ENCODE measurements at regions not wholly inside any gene's neighbourhood (a gene's known extent, or its start where the extent isn't known, plus 50 kb on each side); places are given as distances from the start of the nearest gene placed in this dataset.

DNA sequence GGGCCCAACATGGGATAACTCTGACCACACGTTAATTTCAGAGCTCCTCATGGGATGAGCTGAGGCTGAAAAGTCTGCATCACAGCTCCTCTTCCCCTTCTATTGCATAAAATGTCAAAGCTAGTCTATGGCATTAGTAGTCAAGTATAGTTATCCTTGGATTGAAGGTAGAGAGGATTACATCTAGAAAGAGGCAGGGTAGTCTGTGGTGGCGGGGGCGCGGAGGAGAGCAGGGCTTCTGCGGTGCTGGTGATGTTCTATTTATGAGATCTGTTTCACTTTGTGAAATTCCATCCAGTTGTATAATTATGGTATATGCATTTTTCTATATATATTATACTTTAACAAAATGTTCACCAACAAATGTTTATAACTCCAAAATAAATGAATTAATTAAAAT, 329.5 kb upstream of the GRAMD2B start:
- no peak for DNase-seq (ENCODE audit: low read depth in 3 of 3)

DNA sequence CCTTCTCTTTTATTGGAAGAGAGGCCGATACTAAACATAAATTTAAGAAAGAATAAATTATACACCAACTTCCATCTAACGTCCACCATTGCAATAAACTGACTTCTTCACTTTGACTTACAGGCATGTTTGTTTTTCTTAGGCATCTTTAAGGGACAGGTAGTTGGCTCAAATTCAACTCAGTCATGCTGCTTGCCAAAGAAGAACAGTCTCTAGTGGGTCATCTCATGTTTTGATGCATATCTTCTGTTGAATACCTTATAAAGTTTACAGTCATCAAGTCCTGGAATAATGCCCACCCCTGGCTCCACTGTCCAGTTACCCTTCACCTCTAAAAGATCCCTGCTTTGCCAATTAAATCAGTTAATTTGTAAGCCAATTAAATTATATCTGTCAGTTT, 328.2 kb upstream of the GRAMD2B start:
- DNase-seq (ENCODE audit: low read depth in 3 of 3): no peak

DNA sequence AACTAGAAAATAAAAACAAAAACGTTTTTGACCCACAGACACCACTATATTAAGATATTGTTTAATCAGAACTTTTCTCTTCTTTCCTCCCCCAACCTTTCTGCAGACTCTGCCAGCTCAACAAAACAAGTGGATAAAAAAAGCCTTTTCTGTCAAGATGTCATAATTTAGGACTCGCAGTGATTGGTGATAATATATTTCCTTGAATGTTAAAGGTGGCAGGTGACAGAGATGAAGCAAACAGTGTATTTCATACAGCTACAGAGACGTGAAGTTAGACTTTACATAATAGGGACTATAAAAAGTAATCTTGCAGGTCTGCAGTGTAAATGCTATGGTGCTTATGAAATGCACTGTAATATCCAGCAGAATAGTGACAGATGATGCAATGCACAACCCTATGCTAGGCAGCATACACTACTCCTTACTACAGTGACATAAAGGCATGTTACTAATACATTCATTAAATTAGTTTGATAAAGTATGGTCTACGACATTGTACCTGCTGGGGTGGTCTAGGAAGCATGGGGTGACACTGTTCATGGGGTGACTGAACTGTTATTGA, 326.7 kb upstream of the GRAMD2B start:
- DNase-seq (ENCODE audit: low read depth in 3 of 3): no peak

DNA sequence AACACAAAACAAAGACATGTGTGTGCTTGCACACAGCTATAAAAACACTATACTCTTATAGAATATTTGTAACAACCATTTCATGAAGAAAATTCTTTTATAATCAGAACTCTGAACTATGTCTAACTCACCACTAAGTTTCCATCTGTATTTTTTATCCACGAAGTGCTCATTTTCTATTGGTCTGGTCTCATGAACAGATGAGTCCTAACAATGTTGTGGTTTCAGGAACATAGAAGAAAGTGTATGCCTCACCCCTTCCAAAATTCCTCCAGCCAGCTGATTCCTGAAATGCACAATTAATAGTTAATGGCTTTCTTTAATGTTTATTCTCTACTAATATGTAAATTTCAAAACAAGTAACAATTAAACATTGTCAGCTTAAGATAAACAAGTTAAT, 325.3 kb upstream of the GRAMD2B start:
- no peak for DNase-seq (ENCODE audit: low read depth in 3 of 3)

DNA sequence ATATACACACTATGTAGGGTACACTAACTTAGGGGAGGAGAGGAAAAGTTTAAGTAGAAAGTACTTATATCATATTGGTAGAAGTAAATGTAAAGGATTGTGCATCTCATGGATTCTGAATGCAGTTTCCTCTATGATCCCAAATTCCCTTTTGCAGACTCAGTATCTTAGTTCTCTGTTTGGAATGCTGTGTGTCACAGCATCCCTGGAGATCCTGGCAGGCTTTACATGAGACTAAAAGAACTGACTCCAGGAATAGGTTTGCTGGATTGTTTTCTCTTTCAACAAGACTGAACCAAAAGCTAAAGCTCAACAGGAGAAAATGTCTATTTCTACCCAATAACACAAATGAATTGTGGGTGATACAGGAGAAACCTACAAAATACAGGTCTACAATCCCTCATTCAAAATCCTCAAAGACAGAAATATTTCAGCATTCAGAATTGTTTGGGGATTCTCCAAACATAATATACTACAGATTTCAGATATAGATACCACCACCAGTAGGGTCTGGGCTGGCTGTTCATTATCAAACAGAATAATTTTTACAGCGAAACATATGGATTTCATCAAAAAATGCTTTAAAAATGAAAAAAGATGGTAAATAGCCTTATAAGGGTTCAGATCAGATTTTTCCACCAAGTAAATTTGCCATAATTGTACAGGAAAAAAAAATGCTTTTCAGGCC, 324.7 kb upstream of the GRAMD2B start:
- DNase-seq (ENCODE audit: low read depth in 3 of 3): no peak

DNA sequence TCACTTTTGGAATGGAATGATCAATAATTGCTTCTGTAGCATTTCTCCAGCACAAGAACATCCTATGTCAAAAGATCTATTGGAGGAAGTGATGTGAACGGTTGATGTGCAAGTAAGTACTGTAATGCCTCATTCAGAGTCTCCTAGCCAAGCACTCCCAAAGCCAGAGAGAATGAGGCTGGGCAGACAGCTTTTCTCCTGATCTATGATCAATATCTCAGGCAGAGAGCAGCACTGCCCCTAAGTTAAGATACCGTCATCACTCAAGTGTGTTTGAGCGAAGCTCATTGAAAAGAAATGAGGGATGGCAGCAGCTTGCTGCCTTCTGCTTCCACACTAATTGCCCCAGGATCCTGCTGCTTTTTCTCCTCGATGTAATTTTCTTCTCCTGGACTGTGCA, 324.1 kb upstream of the GRAMD2B start:
- no peak for DNase-seq (ENCODE audit: low read depth in 3 of 3)

DNA sequence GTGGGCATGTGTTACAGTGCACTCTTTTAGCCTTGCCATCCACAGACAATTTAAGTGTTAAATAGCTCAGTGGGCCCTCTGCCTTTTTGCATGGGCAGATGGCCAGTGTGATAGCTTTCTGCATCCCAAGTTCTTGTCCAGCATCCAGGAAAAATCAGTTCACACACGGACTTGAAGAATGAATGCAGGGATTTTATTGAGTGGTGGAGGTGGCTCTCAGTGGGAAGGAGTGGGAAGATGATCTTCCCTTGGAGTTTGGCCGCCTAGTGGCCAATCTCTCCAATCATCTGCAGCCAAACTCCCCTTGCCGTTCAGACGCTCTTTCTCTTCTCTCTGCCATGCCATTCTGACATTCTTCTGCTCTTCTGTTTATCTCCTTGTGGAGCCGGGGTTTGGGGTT, 322.4 kb upstream of the GRAMD2B start:
- DNase-seq (ENCODE audit: low read depth in 3 of 3): no peak

DNA sequence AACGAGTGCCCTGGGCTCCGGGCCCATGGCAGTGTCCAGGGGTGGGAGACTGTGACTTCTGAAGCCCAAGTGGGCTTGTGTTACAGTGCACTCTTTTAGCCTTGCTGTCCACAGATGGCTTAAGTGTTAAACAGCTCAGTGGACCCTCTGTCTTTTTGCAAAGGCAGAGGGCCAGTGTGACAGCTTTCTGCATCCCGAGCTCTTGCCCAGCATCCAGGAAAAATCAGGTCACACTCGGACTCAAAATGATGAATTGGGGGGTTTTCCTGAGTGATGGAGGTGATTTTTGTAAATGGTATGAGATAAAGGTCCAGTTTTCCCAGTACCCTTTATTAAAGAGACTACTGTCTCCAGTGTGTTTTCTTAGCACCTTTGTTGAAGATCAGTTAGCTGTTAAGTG, 321.3 kb upstream of the GRAMD2B start:
- DNase-seq (ENCODE audit: low read depth in 3 of 3): no peak

DNA sequence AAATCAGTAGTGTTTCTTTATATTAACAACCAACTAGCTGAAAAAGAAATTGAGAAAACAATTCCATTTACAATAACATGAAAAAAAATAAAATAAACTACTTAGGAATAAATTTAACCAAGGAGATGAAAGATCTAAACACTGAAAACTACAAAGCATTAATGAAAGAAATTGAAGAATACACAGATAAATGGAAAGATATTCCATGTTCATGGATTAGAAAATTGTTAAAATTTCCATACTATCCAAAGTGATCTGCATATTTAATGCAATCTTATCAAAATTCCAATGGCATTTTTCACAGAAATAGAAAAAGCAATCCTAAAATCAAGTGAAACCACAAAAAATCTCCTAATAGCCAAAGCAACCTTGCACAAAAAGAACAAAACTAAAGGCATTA, 320.2 kb upstream of the GRAMD2B start:
- no peak for DNase-seq (ENCODE audit: low read depth in 3 of 3)

DNA sequence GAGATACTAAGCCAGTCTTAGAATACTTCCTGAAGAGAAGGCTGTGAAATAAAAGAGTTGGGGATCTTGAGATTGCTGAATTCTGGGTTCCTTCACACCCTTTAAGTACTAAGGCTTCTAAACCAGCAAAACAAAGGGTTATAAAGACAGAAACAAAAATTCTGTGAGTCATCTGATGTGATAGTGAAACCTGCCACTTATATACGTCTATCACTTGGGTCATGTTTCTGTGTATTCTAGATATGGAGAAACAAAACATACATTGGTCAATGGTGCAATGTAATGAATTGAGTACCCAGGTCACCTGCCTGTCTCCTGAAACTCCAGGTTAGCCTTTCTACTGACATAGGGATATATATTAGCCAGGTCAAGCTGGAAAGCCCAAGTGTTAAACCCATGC, 319.3 kb upstream of the GRAMD2B start:
- no peak for DNase-seq (ENCODE audit: low read depth in 3 of 3)

DNA sequence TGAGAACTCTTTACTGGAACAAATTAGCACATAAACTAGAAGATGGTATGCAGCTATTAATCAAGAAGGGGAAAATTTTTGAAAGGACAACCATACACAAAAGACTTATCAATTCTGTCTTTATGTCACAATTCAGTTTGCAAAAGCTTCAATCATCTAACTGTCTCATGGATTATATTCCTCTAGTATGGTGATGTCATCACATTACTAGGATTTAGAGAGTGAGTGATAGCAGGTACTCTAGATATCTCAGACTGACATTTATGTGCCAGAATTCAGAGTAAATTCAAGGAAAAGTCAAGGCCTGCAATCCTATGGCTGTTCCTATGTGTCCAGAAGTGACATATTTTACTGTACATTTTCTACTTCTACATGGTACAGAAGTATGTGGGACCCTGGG, 318.9 kb upstream of the GRAMD2B start:
- DNase-seq (ENCODE audit: low read depth in 3 of 3): no peak

DNA sequence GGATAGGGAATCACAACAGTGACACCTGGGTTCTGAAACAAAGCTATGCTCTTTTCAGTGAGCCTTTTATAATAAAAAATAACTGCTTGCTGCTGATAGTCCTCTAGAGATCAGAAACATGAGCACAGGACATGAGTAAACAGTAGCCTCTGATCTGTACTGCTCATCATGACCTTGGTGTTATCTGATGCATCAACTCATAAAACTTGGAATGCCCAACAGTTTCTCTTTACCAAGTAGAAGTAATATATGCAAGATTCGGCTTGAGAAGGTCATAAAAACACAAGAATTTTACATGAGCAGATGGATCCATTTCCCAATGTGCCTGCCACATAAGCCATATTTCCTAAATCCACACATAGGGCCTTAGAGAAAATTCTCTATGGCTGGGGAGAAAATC, 318.3 kb upstream of the GRAMD2B start:
- no peak for DNase-seq (ENCODE audit: low read depth in 3 of 3)

DNA sequence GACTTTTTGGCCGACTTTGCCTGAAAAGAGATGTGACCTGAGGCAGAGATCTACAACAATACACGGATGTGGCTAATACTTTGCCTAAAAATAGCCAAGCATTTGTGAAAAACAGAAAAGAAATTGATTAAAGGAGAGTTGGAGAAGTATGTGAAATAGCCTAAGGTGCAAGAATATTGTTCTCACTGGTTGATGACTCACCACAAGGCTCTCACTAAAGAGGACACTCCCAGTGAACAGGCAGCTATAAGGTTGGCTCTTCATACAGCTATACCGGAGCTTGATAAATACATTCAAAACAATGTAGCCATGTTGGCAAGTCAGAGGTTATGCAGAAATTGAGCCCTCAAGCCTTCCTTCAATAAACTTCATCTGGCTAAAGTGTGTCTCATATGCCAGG, 317.2 kb upstream of the GRAMD2B start:
- no peak for DNase-seq (ENCODE audit: low read depth in 3 of 3)

DNA sequence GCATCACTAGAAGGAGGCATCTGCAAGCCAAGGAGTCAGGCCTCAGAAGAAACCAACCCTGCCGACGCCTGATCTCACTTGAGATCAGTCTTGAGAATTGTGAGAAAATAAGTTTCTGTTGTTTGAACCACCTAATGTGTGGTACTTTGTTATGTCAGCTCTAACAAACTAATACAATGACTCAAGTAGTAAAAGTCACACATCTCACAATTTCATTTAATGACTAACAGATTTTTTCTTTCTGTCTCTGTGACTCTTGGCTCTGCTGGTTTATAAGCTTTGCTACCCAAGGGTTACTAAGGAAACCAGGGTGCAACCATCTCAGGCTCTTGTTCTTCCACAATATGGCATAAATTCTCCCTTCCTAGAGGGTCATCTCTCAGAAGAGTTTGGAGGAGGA, 315.8 kb upstream of the GRAMD2B start:
- no peak for DNase-seq (ENCODE audit: low read depth in 3 of 3)

DNA sequence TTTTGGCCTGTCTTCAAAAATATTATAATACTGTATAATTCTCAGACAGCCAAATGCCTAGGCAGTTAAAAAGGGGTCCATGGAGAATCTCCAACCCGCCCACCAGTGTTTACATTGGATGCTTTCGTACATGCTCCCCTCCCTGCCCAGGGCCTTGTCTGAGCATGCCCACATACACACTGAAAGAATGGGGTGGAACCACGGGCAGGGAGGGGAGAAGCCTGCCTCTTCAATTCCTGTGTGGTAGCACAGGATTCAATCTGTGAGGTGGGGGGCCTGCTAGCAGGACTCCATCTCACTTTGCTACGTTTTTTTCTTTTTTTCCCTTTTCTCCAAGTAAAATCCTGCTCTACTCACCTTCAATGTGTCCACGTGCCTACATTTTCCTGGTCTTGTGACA, 314.7 kb upstream of the GRAMD2B start:
- no peak for DNase-seq (ENCODE audit: low read depth in 3 of 3)

DNA sequence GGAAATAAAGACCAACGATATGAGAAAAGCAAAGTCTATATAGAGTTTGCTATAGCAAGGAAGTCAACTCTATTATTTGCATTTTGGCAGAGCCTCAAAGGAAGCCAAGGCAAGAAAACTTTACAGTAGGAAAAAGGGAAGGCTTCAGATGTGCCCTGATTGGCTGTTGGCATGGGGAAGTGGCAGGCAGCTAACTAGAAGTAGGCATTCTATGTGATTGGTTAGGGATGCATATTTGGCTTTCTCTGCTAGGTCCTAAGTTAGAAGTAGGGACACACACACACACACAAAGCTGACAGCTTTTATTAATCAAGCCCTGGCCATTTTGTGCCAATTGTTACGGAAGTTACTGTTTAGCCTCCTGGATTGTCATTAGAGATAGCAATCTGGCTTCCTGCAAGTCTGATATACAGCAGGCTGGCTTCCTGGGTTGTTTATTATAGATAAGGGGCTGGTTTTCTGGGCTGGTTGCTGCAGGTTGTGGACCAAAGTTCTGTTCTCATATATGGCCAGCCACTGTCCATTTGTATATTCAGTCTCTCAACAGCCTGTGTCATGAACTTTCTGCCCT, 308.1 kb upstream of the GRAMD2B start:
- no peak for DNase-seq (ENCODE audit: low read depth in 3 of 3)

DNA sequence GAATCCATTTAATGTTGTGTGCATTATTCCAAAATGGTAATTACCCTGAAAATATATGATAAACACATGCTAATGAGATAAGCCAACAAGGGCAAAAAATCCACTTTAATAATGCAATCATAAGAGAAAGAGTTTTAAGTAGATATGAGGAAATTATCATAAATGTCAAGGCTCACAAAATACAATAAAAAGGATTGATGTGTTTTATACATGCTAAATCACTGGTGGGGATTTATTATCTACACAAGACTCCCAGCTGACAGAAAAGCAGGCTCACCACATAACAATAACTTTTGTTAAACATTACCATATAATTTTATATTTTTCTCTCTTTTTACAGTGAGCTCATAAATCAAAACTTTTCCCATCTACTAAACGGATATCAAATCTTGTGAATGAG, 306.2 kb upstream of the GRAMD2B start:
- no peak for DNase-seq (ENCODE audit: low read depth in 3 of 3)

DNA sequence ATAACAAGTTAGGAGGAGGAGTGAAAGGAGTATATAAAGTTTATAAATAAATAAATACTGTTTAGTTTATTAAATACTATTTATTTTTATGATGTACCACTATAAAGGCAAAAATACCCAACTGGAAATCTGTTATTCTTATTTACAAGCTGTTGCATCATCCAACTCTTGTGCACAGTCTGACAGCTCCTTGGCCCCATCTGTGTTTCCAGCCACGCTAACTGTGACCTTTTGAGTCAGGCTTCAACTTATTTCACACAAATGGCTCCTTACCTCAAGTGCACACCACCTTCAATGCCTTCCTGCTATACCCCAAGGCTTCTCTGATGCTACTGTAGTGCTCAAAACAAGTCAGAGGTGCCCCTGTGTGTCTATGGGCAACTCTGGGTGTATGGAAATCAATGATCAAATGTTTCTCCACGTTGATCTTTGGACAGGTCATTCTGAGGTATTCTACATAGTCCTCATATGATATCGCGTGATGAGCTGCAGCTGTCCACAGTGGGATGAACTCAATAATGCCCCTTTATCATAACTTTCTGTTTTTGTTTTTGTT, 303.2 kb upstream of the GRAMD2B start:
- no peak for DNase-seq (ENCODE audit: low read depth in 3 of 3)

DNA sequence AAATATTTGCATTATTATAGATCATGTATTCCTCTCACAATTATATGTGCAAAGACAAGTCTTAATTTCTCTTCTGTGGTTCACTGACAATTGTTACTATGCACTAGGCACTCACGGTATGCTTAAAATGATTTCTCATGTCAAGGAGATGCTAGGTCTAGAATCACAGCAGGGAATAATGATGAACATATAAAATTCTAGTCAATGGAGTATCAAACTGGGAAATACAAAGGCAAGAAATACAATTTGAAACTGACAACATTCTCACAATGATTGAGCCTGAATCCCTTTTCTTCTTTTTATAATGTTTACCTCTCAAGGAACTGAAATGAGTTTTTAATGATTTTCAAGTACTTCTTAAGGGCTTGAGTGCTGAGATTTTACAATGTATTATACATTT, 302.3 kb upstream of the GRAMD2B start:
- no peak for DNase-seq (ENCODE audit: low read depth in 3 of 3)

DNA sequence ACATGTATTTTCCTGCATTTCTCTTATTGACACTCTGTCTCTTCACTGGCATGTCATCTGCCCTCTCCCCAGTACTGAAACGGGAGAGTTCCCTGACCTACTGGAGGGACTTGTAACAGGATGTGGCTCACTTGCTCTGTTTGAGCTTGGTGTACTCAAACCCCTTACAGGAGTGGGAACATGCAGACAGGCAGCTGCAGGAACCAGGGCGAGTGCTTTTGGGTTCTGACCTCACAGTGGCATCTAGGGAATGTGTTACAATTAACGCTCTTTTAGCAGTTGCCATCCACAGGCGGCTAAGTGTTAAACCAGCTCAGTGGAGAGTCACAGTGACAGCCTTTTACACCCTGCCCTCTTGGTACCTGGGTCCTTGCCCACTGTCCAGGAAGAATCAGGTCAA, 300.3 kb upstream of the GRAMD2B start:
- no peak for DNase-seq (ENCODE audit: low read depth in 3 of 3)

DNA sequence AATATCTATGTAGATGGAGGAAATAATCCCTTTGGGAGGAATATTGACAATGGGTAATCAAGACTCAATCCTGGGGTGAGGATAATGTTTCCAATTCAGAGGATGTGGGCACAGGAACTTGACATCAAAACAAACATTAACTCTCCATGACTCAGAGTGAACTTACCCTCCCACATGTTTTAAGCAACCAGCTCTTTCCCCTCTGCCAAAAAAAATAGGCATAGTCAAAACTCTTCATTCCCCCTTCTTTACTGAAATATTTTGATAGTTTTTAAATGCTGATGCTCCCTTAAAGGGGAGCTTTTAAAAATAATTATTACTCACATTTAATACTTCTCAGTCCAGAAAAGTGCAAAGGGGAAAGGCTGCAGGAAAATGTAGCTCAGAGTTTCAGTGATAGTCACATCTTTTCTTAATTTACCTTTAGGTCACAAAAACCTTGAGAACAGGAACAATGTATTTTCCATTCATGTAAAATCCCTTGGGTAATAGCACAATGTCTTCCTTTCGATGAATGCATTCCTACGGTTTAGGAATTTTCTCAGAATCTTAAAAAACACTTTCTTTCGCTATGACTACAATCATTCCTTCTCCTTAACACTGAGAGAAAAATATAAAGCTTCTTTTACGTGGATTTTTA, 298.4 kb upstream of the GRAMD2B start:
- DNase-seq (ENCODE audit: low read depth in 3 of 3): no peak

DNA sequence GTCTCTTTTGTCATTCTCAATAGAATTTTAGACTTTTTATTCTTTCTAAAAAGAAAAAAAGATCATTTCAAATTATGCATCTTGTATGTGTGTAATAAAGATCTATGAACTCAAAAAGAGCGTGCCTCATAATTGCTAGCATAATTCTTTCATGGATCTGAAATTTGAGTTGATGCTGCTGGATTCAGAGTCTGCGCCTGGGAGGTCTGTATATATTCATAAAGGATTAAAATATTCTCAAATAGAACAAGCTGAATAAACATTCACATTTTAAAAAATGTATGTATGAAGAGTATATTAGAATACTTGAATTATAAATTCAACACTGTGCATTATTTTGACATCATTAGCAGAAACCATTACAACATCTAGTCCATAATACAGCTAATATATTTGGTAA, 297.8 kb upstream of the GRAMD2B start:
- DNase-seq (ENCODE audit: low read depth in 3 of 3): no peak

DNA sequence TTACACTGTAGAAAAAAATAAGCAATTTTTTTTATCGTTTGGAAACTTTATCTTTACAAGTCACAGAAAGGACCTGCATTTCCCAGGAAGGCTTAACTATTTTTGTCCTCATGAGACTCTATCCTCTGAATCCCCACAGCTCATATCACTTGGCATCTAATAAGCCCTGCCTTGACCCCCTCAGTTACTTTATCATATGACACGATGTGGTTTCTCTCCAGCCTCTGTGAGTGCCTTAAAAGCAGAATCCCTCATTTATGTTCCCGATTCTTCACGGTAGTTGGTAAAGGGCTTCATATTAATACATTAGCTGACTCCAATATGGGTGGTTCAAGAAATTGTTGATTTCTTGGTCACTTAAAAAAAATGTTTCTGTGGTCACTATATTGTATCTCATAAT, 296.6 kb upstream of the GRAMD2B start:
- DNase-seq (ENCODE audit: low read depth in 3 of 3): no peak

Data from stimulated activated CD4-positive, alpha-beta T cell treated with anti-CD3 and anti-CD28 coated beads, TNF-alpha, amount 100 ng/mL, for 4 hours (primary cell).